DMS153 (cell line): ENCODE measurements at regions not wholly inside any gene's neighbourhood (a gene's known extent, or its start where the extent isn't known, plus 50 kb on each side); places are given as distances from the start of the nearest gene placed in this dataset.
"Not testable (repeated sequence)": the region's sequence is repeated elsewhere in the genome, so short reads cannot be mapped to it uniquely, and the experiment has no call there.

Experiments
- DNase-seq: peaks from one replicate; lab custom pipeline; 2025; lab: John Stamatoyannopoulos, UW

DNA sequence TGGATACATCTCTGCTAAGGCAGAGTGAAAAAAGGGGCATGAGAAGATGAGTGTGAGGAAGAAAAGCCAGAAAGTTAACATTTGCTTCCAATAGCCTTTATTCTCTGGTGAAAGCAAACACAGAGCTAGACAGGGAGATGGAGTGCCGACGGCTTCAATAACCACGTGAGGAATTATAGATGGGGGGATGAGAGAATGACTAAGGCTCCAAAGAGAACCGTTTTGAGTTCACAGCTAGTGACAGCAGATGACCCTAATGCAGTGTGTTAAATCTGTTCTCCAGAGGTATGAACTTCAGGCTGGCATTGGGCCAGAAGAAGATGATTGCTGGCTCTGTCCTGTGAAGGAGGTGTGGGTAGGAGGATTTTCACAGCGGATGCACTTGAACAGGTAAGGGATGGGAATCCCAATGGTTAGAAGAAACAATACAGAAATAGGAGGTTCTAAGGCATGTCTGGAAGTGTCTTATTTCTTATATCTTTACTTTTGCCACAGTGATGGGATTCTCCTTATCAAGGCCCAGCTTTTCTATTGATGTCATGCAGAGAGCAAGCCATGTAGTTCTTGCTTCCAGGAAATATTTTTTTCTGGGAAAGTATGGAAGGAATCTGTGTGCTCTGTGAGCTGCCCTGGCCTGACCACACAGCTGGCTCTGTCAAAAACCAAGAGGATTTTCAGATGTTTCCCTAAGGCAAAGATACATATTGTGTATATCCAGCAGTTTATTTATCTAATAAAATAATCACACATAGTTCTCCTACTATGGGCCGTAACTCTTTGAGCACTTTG lies 573.8 kb downstream of the LTN1 start:
- no peak for DNase-seq

DNA sequence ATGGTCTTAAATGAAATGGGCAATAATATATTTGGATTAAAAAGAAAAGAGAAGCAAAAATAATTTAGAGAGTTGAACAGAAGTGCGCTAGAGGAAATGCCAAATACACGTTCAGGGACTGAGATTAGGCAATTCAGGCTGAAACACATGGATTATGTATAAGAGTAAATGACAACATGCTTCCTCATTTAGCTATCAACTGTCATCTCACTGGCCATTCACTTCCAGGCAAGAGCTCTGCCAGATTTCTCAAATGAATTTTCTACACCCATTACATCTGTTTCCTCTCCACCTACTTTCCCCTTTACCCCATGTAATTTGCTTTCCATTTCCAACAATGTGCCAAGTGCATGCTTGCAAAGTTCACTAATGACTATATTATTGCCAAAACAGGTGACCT lies 582.4 kb downstream of the LTN1 start:
- no peak for DNase-seq

DNA sequence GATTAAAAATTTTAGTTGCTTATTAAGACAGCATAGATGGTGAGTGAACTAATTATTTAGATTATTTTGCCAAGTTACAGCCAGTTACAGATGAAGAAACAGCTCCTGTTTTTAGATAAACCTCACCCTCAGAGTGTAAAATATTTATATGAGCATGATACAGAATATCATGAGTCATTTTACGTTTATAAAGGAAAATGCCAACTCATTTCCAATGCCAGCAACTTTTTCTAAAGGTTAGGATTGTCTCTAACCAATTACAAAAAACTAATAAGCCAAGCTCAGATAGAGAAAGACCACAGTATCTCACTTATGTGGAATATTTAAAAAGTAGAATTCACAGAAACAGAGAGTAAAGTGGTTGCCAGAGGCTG lies 590.1 kb downstream of the LTN1 start:
- no peak for DNase-seq

DNA sequence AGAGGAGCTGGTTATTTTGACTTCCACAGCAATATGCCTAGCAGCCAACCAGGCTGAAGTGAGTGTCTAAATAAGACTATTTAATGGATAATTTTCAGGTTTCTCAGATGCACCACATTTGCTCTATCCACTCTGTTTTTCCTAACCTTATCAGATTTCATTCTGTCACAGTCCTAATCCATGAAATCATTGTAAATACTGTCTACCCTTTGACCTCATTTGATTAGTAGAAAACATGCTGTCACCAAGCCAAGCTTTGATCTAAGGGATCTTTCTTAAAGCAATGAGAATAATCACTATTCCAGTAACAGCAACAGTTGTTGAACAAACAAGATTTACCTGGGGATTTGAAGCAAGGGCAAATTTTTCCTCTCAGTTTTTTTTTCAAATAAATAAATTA lies 595.6 kb downstream of the LTN1 start:
- DNase-seq = no peak

DNA sequence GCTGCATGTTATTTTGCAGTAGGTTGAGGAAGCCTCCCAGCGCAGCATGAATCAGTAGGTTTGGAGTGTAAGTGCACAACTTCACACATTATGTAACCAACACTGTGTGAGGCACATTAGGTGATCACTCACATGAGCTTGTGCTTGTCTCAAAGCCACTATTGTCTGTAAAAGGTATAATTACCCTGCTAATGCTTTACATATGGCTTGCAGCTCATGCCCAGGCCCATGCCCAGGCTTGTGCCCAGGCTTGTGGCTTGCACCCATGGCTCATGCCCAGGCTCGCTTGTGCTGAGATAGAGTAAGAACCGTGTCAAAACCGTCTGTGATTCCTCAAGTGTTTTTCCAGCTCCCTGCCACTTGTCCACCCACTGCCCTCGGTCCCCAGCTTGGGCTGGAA lies 596.3 kb downstream of the LTN1 start:
- no peak for DNase-seq

DNA sequence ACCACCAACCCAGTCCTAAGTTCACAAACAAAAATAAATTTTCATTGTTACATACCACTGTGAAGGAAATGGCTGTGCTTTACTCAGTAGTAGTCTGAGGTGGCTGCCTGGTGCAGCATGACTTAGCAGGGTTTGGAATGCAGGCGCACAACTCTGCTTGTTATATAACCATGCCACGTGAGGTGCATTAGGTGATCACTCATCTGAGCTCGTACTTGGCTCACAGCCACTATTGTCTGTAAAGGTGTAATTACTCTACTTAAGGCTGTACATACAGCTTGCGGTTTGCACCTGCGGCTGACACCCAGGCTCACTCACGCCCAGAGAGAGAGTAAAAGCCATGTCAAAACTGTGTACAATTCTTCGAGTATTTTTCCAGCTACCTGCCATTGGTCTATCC lies 599.4 kb downstream of the LTN1 start:
- peak; percentile 70 for DNase-seq

DNA sequence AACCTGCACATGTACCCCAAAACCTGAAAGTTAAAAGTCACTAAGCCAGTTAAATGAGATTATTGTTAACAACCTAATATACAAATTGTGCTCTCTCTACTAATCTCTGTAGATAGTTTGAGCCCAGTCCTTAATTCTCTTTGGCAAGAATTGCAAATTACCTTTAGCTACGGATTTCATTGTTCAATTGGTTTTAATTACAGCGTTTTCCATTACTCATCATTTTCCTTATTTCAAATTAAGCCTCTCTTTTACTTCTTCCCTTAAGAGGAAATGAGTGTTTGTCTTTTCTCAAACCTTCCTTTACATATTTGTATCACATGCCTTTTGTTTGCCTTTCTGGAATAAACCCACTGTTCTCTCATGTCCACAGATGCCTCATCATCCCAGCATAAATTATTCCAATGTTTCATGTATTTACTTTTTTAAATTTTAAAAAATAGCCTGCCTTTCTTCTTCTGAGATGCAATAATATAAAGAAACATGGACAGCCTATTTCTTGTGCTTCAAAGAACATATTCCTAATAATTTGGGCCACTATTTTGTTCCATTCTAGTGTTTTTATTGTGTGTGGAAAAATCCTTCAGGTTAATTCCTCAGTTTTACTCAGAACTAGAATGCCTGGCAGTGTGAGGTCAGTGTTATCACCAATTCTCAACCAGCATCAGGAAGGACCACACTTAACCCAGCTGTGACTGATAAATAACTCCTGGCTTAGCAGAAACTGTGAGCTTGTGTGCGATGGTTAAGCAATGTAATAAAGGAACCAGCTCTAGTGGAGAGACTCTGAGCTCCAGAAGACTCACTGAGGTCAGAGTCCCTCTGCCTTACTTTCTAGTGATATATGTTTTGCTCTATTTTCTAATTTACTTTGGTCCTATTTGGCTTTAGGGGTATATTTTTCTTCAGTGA lies 600.5 kb downstream of the LTN1 start:
- DNase-seq = no peak

DNA sequence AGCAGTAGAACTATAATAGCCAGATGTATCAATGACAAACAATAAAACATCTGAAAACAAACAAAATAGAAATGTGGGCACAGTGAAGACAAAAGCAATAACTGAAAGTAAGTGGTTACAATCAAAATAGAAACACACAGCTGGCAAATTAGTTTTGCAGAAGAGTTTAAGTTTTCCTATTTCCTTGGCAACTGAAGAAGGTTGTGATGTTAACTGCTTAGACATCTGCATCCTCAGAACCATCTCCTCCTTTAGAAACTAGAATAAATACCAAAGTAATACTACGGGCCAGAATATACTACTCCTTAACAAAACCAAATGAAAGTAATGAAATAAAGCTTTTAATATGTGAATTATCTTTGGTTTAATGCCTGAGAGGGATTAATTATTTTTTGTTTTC lies 605.5 kb downstream of the LTN1 start:
- no peak for DNase-seq

DNA sequence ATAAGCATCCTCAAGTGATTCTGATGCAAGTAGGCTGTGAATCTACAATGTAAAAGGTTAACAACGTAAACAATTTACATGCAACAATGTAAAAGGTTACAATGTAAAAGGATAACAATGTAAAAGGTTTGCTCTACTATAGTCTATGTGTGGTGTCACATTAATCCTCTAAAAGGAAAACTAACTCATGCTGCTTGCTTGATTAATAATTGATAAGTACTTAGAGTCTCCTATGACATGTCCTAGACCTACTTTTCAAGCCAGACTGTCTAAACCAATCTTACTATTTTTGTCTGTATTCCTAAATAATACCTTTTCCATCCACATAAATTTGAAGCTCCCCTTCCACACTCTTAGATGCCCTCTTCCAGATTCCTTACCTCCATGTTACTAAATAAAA lies 606.8 kb downstream of the LTN1 start:
- DNase-seq = no peak

DNA sequence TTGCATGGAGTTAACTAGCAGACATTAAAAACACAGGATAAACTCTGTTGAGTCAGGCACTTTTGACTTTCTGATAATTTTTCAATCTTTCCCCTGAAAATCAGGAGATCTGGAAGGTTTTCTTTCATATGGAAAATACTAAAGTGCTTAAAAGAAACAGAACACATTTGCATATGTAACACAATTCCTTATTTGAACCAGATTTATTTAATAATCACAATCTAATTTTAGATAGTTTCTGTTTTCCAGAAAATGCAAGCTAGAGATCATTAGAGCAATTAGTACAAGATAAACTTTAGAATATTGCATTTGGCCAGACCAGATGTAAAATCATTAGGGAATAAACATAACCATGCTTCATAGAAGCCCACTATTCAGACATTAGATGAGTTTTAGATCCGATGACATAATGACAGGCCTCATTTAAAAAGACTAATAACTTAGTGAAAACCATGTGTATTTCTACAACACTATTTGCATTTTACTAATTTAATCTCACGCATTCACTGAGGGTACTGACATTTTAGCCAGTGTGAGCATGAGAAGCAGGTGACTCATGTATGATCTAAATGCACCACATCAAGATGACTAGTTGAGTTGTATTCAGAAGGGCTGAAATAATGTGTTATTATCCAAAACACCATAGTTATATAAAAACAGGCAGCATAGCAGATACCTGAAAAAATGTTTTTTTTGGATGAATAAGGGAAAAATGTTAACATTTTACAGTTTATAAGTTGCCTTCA lies 611.5 kb downstream of the LTN1 start:
- DNase-seq = not testable (repeated sequence)

DNA sequence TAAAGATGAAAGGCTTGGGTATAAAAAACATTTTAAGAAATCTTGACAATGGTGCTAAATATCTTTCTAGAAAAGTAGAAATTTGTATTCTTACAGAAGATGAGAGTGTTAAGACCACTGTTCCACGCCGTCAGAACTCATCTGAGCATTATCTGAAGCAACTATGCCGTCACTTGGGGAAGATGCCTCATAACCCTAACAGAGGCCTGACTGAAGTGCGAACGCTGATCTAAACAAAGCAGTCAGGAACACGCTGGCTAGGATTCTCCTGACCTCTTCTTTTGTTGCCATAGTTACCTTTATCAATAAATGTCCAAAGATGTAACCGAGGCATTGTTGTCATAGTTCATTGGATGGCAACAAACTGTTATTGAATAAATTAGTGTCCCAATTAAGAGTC lies 612.4 kb downstream of the LTN1 start:
- no peak for DNase-seq

DNA sequence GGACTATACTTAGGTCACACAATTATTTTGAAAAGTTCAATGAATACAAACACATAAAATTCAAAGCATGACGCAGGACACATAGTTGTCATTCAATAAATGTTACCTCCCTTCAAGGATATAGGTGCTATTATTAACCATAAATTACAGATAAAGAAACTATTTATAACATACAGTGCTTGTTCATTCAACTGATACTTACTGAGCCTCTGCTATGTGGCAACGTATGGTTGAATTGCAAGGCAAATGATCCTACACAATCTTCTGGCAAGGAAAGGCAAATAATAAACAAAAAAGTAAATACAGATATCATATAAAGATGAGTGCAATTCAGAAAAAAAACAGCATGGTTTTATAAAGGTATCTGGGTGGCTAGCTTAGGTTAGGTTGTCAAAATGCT lies 614.7 kb downstream of the LTN1 start:
- DNase-seq = no peak

DNA sequence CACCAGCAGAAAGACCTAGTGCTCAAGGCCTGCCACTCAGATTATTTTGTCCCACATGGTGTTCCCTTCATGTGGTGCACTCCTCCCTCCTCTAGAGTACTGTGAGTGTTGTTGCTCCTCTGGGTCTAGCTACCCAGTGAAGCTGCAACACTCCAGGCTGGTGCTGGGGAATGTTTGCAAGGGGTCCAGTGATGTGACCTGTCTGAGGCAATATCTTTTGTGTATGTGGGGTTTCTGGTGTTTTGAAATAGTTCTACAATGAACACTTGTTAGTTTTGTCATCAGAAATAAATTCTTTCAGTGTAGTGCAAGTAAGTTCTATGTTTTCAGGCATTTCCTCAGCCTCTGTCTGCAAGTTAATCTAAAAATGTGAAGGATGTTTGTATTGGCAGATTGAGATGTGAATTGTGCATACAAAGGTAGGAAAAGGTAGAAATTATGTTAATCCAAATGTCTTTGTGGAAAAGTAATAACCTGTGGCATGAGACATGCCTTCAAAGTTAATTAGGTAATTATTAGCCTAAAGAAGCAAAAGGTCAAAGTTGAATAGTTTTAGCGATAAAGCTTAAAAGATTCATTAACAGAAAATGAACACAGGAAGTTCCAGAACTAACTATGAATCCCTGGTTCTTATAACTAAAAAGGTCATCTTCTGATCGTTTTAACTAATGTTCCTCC lies 616.8 kb downstream of the LTN1 start:
- no peak for DNase-seq

DNA sequence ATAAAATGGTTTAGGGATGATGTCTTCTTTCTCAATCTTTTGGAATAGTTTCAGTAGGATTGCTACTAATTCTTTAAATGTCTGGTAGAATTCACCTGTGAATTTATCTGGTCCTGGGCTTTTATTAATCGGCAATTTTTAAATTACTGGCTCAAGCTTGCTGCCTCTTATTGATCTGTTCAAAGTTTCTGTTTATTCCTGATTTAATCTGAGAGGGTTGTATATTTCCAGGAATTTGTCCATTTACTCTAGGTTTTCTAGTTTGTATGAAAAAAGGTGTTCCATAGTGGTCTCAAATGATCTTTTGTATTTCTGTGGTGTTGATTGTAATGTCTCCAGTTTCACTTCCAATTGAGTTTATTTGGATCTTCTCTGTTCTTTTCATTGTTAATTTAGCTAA lies 617.8 kb downstream of the LTN1 start:
- DNase-seq = no peak

DNA sequence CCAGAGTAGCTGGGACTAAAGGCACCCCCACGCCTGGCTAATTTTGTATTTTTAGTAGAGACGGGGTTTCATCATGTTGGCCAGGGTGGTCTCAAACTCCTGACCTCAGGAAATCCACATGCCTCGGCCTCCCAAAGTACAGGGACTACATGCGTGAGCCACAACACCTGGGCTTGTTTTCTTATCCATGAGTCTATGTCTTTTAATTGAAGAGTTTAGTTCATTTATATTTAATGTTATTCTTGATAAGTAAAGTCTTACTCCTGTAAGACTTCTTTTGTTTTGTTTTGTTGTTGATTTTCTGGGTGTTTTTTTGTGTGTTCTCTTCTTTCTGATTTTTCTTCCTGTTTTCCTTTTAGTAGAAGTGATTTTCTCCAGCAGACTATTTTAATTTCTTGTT lies 621.0 kb downstream of the LTN1 start:
- DNase-seq = no peak

DNA sequence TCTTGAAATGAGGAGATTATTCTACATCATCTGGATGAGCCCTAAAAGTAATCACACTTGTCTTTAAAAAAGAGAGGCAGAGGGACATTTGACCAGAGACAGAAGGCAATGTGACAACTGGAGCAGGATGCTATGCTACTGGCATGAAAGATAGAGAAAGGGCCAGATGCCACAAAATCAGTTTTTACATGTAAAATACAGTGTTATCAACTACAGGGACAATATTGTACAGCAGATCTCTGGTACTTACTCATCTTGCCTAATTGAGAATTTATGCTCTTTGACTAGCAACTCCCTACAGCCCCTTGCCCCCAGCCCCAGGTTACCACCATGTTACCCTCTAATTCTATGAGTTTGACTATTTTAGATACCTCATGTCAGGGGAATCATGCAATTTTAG lies 633.4 kb downstream of the LTN1 start:
- DNase-seq = no peak

DNA sequence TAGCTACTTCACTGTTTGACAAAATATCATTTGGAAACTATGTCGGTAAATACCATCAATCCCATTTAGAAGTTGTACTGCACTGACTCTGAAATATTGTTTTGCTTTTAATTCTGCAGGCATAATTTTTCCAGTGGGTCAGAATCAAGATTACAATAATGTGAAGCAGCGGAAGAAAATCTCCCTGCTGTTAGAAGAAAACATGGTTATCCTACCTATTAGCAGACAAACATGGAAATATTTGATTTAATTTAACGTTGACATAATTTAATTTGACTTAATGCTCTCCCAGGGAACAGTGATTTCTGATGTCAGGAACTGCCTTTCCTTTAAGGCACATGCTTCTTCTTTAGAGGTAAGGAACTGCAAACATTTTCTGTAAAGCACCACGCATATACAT lies 634.0 kb downstream of the LTN1 start:
- no peak for DNase-seq

DNA sequence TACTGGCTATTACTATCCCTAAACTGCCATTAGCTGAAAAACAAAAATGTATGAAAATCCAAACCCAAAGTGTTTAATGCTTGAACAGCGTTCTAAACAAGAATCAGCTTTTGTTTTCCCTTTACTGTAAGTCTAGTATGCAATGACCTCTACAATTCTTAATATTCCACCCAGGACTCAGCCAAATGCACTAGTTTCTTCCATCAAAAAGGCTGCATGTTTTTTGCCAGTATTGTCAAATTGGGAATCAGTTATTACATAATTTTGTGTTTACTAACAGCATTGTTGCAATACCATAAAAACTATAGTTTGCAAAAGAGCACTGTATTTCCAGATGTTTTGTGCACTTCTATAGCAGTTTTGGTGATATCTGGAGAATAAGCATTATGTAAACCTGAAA lies 634.5 kb downstream of the LTN1 start:
- DNase-seq = no peak

DNA sequence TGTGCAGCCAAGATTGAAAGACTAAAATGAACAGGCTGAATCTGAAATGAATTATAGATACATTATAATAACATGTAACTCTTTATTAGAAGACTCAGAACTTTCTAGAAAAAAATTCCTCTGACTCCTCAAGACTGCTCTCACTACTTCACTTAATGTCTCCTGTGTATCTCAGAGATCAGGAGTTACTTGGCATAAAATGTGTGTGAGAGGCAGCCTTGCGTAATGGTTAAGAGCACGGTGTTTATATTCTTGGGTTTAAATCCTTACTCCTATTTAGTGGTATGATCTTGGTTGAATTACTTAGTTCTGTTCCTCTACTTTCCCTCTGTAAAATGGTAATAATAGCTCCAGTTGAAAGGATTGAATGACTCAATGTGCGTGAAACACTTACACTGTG lies 634.9 kb downstream of the LTN1 start:
- DNase-seq = no peak

DNA sequence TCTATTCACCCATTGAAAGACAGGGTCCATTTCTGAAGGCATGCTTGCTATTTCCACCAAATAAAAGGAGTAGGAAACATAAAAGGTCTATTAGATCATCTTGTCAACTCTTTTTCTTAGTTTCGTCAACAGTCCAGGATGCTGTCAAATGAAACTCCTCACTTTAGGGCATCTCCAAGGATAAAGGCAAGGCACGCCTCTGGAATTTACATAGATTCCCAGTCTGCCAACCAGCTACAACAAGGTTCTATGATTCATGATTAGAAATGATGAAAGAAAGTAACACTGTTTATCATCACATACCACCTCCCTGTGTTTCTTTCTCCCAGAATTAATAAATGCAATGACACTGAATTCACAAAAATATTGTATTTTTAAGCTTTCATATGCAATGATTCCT lies 636.3 kb downstream of the LTN1 start:
- DNase-seq = no peak

DNA sequence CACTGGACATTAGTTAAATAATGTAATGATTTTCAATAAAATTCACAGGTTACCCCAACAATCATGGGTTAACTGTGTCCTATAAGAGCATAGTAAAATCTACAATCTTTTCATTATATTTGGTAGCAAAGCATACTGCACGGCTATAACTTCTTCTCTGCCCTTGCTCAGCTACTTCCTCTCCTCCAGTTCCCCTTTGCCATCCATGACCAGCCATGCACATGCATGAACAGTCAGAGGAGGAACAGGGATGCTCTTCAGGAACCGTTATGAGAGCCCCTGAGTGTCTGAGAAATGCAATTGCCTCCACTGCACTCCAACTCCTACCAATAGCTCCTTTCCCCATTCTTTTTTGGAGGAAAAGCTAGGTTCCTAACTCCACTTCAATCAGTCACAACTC lies 646.7 kb downstream of the LTN1 start:
- DNase-seq = no peak

DNA sequence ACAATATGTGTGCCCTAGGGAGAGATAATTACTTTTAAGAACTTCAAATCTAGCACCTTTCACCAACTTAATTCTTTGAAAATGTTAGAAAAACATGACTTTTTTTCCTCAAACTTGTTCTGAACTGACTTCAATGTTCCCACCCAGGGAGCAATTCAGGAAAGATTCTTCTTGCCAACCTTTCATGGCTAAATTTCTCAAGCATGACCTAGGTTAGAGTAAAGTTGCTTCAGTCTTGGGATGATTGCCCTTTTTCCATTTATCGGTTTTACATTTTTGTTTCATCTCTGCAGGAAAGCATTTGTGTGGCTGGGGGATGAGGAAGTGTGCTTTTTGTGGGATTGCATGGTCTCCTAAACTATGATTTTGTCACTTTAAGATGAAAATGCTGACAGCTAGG lies 647.7 kb downstream of the LTN1 start:
- DNase-seq = no peak
